Osteocyte (in vitro differentiated cells): ENCODE measurements at regions not wholly inside any gene's neighbourhood (a gene's known extent, or its start where the extent isn't known, plus 50 kb on each side); places are given as distances from the start of the nearest gene placed in this dataset.

Experiments used
- DNase-seq: peaks from one replicate; pipeline ENCODE4 v3.0.0; 2021; ENCODE audit warnings: mixed read lengths; ENCODE audit not compliant: unreplicated experiment; ENCODE audit errors: extremely low spot score
- H3K27ac Mint-ChIP-seq: one replicate; pipeline ENCODE4 v1.8.0; 2021; ENCODE audit warnings: mild to moderate bottlenecking, mixed read lengths; ENCODE audit not compliant: unreplicated experiment
- H3K27me3 Mint-ChIP-seq: one replicate; pipeline ENCODE4 v1.8.0; 2021; ENCODE audit warnings: mixed read lengths; ENCODE audit not compliant: unreplicated experiment
- H3K36me3 Mint-ChIP-seq: one replicate; pipeline ENCODE4 v1.8.0; 2021; ENCODE audit warnings: mixed read lengths; ENCODE audit not compliant: unreplicated experiment
- H3K4me1 Mint-ChIP-seq: one replicate; pipeline ENCODE4 v1.8.0; 2021; ENCODE audit warnings: mixed read lengths; ENCODE audit not compliant: unreplicated experiment
- H3K4me3 Mint-ChIP-seq: one replicate; pipeline ENCODE4 v1.8.0; 2021; ENCODE audit warnings: mild to moderate bottlenecking, moderate library complexity, mixed read lengths; ENCODE audit not compliant: unreplicated experiment
- H3K9me3 Mint-ChIP-seq: one replicate; pipeline ENCODE4 v1.8.0; 2021; ENCODE audit warnings: mixed read lengths; ENCODE audit not compliant: unreplicated experiment
- CTCF ChIP-seq: fragments of 200-600 bp; sonication (generic); IDR thresholded peaks from 2 replicates; pipeline ENCODE4 v1.5.0; 2021; ENCODE audit warnings: antibody characterized with exemption, mild to moderate bottlenecking, moderate library complexity

- H3K9me3 Mint-ChIP-seq: peaks cover 10% of the 10 kb centered on the region
- DNase-seq: no peak
- H3K4me1 Mint-ChIP-seq: peaks cover 25% of the 10 kb centered on the region
- H3K36me3 Mint-ChIP-seq: no peaks in the 10 kb centered on the region
- TF ChIP-seq CTCF: no peak
- H3K27me3 Mint-ChIP-seq: no peaks in the 10 kb centered on the region
- no peak overlapping the region for H3K4me3 Mint-ChIP-seq
- no peak overlapping the region for H3K27ac Mint-ChIP-seq
These were observed 198.8 kb downstream of the FAT3 start for GRCh38 chr11:92423115-92424034.

- no peaks in the 10 kb centered on the region for H3K27me3 Mint-ChIP-seq
- no peaks in the 10 kb centered on the region for H3K36me3 Mint-ChIP-seq
- H3K9me3 Mint-ChIP-seq: peaks cover 17% of the 10 kb centered on the region
- H3K4me1 Mint-ChIP-seq: peaks cover 25% of the 10 kb centered on the region
- DNase-seq: no peak
- H3K4me3 Mint-ChIP-seq: no peak overlapping the region
- no peak for TF ChIP-seq CTCF
- no peak overlapping the region for H3K27ac Mint-ChIP-seq
These were observed 199.7 kb downstream of the FAT3 start for GRCh38 chr11:92424281-92424680.

- H3K4me3 Mint-ChIP-seq: no peak overlapping the region
- no peaks in the 10 kb centered on the region for H3K27me3 Mint-ChIP-seq
- peaks cover 22% of the 10 kb centered on the region for H3K9me3 Mint-ChIP-seq
- H3K27ac Mint-ChIP-seq: no peak overlapping the region
- no peaks in the 10 kb centered on the region for H3K36me3 Mint-ChIP-seq
- TF ChIP-seq CTCF: no peak
- H3K4me1 Mint-ChIP-seq: peaks cover 25% of the 10 kb centered on the region
- DNase-seq: no peak
These were observed 200.5 kb downstream of the FAT3 start for GRCh38 chr11:92425127-92425526.

GRCh38 chr11:92432515-92432914 is 207.9 kb downstream of the FAT3 start:
- no peak for TF ChIP-seq CTCF
- no peak for DNase-seq
- H3K4me1 Mint-ChIP-seq: no peaks in the 10 kb centered on the region
- no peak overlapping the region for H3K27ac Mint-ChIP-seq
- peaks cover 14% of the 10 kb centered on the region for H3K9me3 Mint-ChIP-seq
- H3K36me3 Mint-ChIP-seq: no peaks in the 10 kb centered on the region
- no peak overlapping the region for H3K4me3 Mint-ChIP-seq
- no peaks in the 10 kb centered on the region for H3K27me3 Mint-ChIP-seq

GRCh38 chr11:92436034-92436920 is 211.7 kb downstream of the FAT3 start:
- H3K27ac Mint-ChIP-seq: no peak overlapping the region
- DNase-seq: no peak
- H3K4me1 Mint-ChIP-seq: peaks cover 15% of the 10 kb centered on the region
- TF ChIP-seq CTCF: no peak
- H3K27me3 Mint-ChIP-seq: no peaks in the 10 kb centered on the region
- no peaks in the 10 kb centered on the region for H3K36me3 Mint-ChIP-seq
- no peak overlapping the region for H3K4me3 Mint-ChIP-seq
- no peaks in the 10 kb centered on the region for H3K9me3 Mint-ChIP-seq
